ENCODE measurements at regions not wholly inside any gene's neighbourhood (a gene's known extent, or its start where the extent isn't known, plus 50 kb on each side); places are given as distances from the start of the nearest gene placed in this dataset.

DNA sequence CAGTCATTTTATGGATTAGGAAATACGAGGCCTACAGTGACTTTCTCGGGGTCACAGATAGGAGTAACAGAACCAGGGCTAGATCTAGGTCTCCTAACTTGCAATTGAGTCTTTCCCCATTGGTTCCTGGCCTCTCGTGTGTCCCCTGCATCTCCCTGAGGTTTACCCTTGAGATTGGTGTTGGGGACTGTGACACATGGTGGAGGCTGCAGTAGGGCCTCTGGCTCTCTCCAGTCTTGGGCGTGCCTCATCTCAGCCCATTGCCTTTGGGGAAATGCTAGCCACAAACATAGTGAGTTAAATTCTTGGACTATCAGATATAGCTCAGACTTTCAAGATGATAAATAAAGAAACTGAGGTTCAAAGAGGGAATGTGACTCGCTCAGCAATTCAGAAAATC lies 212.1 kb downstream of the KCNRG start:
- TF ChIP-seq POLR2A (IDR thresholded peaks at IDR 0.05; ENCODE audit: low read depth, low read length) (no peak), CEBPB (IDR thresholded peaks at IDR 0.05; ENCODE audit: low read depth, low read length) (no peak), FOS (IDR thresholded peaks at IDR 0.05; ENCODE audit: low read depth, low read length) (no peak), RCOR1 (IDR thresholded peaks at IDR 0.05; ENCODE audit: insufficient replicate concordance, low read length) (no peak), MXI1 (IDR thresholded peaks at IDR 0.05; ENCODE audit: borderline replicate concordance, low read depth, low read length) (no peak), SMC3 (IDR thresholded peaks at IDR 0.05; ENCODE audit: low read depth, low read length) (no peak), RFX5 (IDR thresholded peaks at IDR 0.05; ENCODE audit: low read depth, low read length) (no peak), MAFK (IDR thresholded peaks at IDR 0.05; ENCODE audit: low read depth, low read length) (no peak), RAD21 (IDR thresholded peaks at IDR 0.05; ENCODE audit: low read length) (no peak)
- TF ChIP-seq, protein P1, sequence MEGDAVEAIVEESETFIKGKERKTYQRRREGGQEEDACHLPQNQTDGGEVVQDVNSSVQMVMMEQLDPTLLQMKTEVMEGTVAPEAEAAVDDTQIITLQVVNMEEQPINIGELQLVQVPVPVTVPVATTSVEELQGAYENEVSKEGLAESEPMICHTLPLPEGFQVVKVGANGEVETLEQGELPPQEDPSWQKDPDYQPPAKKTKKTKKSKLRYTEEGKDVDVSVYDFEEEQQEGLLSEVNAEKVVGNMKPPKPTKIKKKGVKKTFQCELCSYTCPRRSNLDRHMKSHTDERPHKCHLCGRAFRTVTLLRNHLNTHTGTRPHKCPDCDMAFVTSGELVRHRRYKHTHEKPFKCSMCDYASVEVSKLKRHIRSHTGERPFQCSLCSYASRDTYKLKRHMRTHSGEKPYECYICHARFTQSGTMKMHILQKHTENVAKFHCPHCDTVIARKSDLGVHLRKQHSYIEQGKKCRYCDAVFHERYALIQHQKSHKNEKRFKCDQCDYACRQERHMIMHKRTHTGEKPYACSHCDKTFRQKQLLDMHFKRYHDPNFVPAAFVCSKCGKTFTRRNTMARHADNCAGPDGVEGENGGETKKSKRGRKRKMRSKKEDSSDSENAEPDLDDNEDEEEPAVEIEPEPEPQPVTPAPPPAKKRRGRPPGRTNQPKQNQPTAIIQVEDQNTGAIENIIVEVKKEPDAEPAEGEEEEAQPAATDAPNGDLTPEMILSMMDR (conservative IDR thresholded peaks at IDR 0.05; ENCODE audit: low read depth, low read length), result no peak
- TF ChIP-seq, protein P2, sequence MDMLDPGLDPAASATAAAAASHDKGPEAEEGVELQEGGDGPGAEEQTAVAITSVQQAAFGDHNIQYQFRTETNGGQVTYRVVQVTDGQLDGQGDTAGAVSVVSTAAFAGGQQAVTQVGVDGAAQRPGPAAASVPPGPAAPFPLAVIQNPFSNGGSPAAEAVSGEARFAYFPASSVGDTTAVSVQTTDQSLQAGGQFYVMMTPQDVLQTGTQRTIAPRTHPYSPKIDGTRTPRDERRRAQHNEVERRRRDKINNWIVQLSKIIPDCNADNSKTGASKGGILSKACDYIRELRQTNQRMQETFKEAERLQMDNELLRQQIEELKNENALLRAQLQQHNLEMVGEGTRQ (IDR thresholded peaks at IDR 0.05; ENCODE audit: low read depth, low read length), result no peak
